ENCODE measurements at regions not wholly inside any gene's neighbourhood (a gene's known extent, or its start where the extent isn't known, plus 50 kb on each side); places are given as distances from the start of the nearest gene placed in this dataset.
A peak's percentile ranks its signal among the peaks of the same experiment; 100 is the strongest.

GRCh38 chr1:168386949-168387586 is 106.4 kb downstream of the TBX19 start:
- no peak for TF ChIP-seq CTCF (IDR thresholded peaks at IDR 0.05; ENCODE audit: unreplicated experiment)
- Mint-ChIP-seq H3K4me1 (ENCODE audit: unreplicated experiment) (peaks cover 2% of the 10 kb centered on the region), H3K27me3 (ENCODE audit: unreplicated experiment) (peaks cover 2% of the 10 kb centered on the region), H3K4me3 (ENCODE audit: unreplicated experiment) (no peak overlapping the region), H3K36me3 (ENCODE audit: low read depth, unreplicated experiment) (no peaks in the 10 kb centered on the region), H3K9me3 (ENCODE audit: unreplicated experiment) (no peaks in the 10 kb centered on the region), H3K27ac (ENCODE audit: unreplicated experiment) (no peak overlapping the region)
- peak; percentile 40 for DNase-seq (ENCODE audit: low spot score)

GRCh38 chr1:168386492-168386891 is 105.8 kb downstream of the TBX19 start:
- TF ChIP-seq CTCF (IDR thresholded peaks at IDR 0.05; ENCODE audit: unreplicated experiment) = no peak
- DNase-seq (ENCODE audit: low spot score) = no peak
- peaks cover 2% of the 10 kb centered on the region for H3K4me1 Mint-ChIP-seq (ENCODE audit: unreplicated experiment)
- H3K27ac Mint-ChIP-seq (ENCODE audit: unreplicated experiment) = no peak overlapping the region
- H3K27me3 Mint-ChIP-seq (ENCODE audit: unreplicated experiment) = peaks cover 2% of the 10 kb centered on the region
- no peaks in the 10 kb centered on the region for H3K36me3 Mint-ChIP-seq (ENCODE audit: low read depth, unreplicated experiment)
- no peak overlapping the region for H3K4me3 Mint-ChIP-seq (ENCODE audit: unreplicated experiment)
- H3K9me3 Mint-ChIP-seq (ENCODE audit: unreplicated experiment) = no peaks in the 10 kb centered on the region

DNA sequence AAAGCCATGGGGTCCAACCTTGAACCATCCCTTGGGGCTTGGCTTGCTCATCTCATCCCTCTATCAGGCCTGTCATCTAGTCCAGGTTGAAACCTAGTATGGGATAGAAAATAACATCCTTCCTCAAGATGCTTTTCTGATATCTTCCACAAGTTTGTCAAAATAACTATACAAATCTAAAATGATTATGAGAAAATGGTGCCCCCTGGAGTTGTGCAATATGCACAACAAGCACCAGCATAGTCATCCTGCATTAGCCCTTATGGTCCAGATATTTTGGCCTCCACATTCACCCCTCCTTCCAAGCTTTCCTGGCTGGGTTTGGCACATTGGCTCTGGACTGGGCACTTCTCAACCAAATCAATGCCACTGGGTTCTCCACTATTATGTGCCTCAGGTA is 101.2 kb downstream of the TBX19 start:
- no peak overlapping the region for H3K27ac Mint-ChIP-seq (ENCODE audit: unreplicated experiment)
- H3K27me3 Mint-ChIP-seq (ENCODE audit: unreplicated experiment) = no peaks in the 10 kb centered on the region
- H3K4me3 Mint-ChIP-seq (ENCODE audit: unreplicated experiment) = no peak overlapping the region
- H3K4me1 Mint-ChIP-seq (ENCODE audit: unreplicated experiment) = no peaks in the 10 kb centered on the region
- no peaks in the 10 kb centered on the region for H3K9me3 Mint-ChIP-seq (ENCODE audit: unreplicated experiment)
- no peak for TF ChIP-seq CTCF (IDR thresholded peaks at IDR 0.05; ENCODE audit: unreplicated experiment)
- H3K36me3 Mint-ChIP-seq (ENCODE audit: low read depth, unreplicated experiment) = no peaks in the 10 kb centered on the region
- DNase-seq (ENCODE audit: low spot score) = no peak

GRCh38 chr1:168380945-168381344 is 100.3 kb downstream of the TBX19 start:
- Mint-ChIP-seq H3K4me1 (ENCODE audit: unreplicated experiment) (no peaks in the 10 kb centered on the region), H3K4me3 (ENCODE audit: unreplicated experiment) (no peak overlapping the region), H3K9me3 (ENCODE audit: unreplicated experiment) (no peaks in the 10 kb centered on the region), H3K36me3 (ENCODE audit: low read depth, unreplicated experiment) (no peaks in the 10 kb centered on the region), H3K27ac (ENCODE audit: unreplicated experiment) (no peak overlapping the region), H3K27me3 (ENCODE audit: unreplicated experiment) (no peaks in the 10 kb centered on the region)
- TF ChIP-seq CTCF (IDR thresholded peaks at IDR 0.05; ENCODE audit: unreplicated experiment) = no peak
- no peak for DNase-seq (ENCODE audit: low spot score)

GRCh38 chr1:168379104-168379860 is 98.6 kb downstream of the TBX19 start:
- H3K27me3 Mint-ChIP-seq (ENCODE audit: unreplicated experiment) = no peaks in the 10 kb centered on the region
- no peak overlapping the region for H3K27ac Mint-ChIP-seq (ENCODE audit: unreplicated experiment)
- no peak for DNase-seq (ENCODE audit: low spot score)
- no peak overlapping the region for H3K4me3 Mint-ChIP-seq (ENCODE audit: unreplicated experiment)
- H3K9me3 Mint-ChIP-seq (ENCODE audit: unreplicated experiment) = no peaks in the 10 kb centered on the region
- no peak for TF ChIP-seq CTCF (IDR thresholded peaks at IDR 0.05; ENCODE audit: unreplicated experiment)
- H3K4me1 Mint-ChIP-seq (ENCODE audit: unreplicated experiment) = no peaks in the 10 kb centered on the region
- no peaks in the 10 kb centered on the region for H3K36me3 Mint-ChIP-seq (ENCODE audit: low read depth, unreplicated experiment)
